ENCODE measurements at regions not wholly inside any gene's neighbourhood (a gene's known extent, or its start where the extent isn't known, plus 50 kb on each side); places are given as distances from the start of the nearest gene placed in this dataset.

DNA sequence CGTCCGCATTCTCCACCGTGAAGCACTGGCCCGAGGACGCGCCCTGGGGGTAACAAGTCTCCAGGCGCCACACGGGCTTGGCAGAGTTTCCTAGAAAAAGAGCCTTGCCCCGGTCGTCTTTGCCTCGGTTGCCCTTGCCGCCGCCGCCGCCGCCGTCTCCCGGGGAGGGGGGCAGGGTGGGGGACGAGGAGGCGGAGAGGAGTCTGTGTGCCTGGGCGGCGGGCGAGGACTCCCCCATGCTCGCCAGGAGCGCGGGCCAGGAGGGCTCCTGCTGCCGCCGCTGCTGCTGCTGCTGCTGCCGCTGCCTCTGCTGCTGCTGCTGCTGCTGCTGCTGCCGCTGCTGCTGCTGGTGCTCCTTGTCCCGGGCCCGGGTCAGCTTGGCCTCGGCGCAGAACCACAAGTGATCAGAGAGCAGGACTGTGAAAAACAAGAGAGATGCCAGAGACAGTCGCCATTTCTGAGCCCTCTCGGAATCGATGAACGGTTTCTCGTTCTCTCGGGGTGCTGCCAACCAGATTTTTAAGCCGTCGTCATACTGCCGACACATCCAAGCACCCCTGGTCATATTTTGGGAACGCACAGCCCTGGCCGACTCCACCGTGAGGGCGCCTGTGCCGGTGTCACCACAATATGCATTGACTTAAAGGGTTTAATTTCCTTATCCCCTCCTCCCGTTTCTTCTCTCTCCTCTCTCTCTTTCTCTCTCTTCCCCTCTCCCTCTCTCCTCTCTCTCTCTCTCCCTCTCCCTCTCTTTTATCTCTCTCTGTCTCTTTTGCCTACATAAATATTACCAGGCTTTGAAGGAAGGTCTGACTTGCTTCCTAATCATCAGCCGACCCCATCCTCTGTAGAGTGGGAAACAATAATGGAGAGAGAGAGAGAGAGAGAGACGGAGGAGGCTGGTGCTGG is 349.1 kb downstream of the LIG4 start:
- no peak for TF ChIP-seq CTCF (IDR thresholded peaks at IDR 0.05)
- TF ChIP-seq POLR2A (IDR thresholded peaks at IDR 0.05; ENCODE audit: low read depth), result no peak
- no peak for TF ChIP-seq EP300 (IDR thresholded peaks at IDR 0.05)
